Endodermal cell (in vitro differentiated cells): ENCODE measurements at regions not wholly inside any gene's neighbourhood (a gene's known extent, or its start where the extent isn't known, plus 50 kb on each side); places are given as distances from the start of the nearest gene placed in this dataset.

ENCODE experiments used
- DNase-seq: peaks from one replicate; pipeline ENCODE4 v3.0.0-alpha.2; 2017
- H3K27ac ChIP-seq: 2 replicates; pipeline ENCODE4 v1.5.1; 2013; ENCODE audit warnings: mild to moderate bottlenecking, low read depth, low read length, moderate library complexity
- H3K27me3 ChIP-seq: 2 replicates; pipeline ENCODE4 v1.6.1; 2013; ENCODE audit warnings: mild to moderate bottlenecking, low read length, moderate library complexity; ENCODE audit not compliant: insufficient read depth, control insufficient read depth, poor library complexity, severe bottlenecking
- H3K36me3 ChIP-seq: 2 replicates; pipeline ENCODE4 v1.7.0; 2013; ENCODE audit warnings: mild to moderate bottlenecking, low read length, moderate library complexity; ENCODE audit not compliant: control insufficient read depth, insufficient read depth
- H3K4me1 ChIP-seq: one replicate; pipeline ENCODE4 v1.7.0; 2013; ENCODE audit warnings: low read length; ENCODE audit not compliant: control insufficient read depth, insufficient read depth
- H3K4me3 ChIP-seq: 2 replicates; pipeline ENCODE4 v1.5.1; 2013; ENCODE audit warnings: mild to moderate bottlenecking, low read length, moderate library complexity
- H3K9ac ChIP-seq: 2 replicates; pipeline ENCODE4 v1.6.1; 2013; ENCODE audit warnings: mild to moderate bottlenecking, low read length, moderate library complexity; ENCODE audit not compliant: poor library complexity, severe bottlenecking; ENCODE audit errors: extremely low read depth
- H3K9me3 ChIP-seq: 2 replicates; pipeline ENCODE4 v1.6.1; 2013; ENCODE audit warnings: mild to moderate bottlenecking, low read length, moderate library complexity; ENCODE audit not compliant: control insufficient read depth
- H3K27ac Mint-ChIP-seq: 2 replicates; pipeline ENCODE4 v1.8.0; 2020; ENCODE audit warnings: mixed read lengths
- H3K27me3 Mint-ChIP-seq: 2 replicates; pipeline ENCODE4 v1.8.0; 2021; ENCODE audit warnings: mild to moderate bottlenecking, mixed read lengths; ENCODE audit not compliant: insufficient read depth
- H3K36me3 Mint-ChIP-seq: 2 replicates; pipeline ENCODE4 v1.8.0; 2020; ENCODE audit warnings: low read depth, mixed read lengths
- H3K4me1 Mint-ChIP-seq: 2 replicates; pipeline ENCODE4 v1.8.0; 2020; ENCODE audit warnings: mixed read lengths
- H3K4me3 Mint-ChIP-seq: 2 replicates; pipeline ENCODE4 v1.8.0; 2020; ENCODE audit warnings: mild to moderate bottlenecking, moderate library complexity, mixed read lengths
- H3K9me3 Mint-ChIP-seq: 2 replicates; pipeline ENCODE4 v1.8.0; 2020; ENCODE audit warnings: mild to moderate bottlenecking, mixed read lengths
- CTCF ChIP-seq: fragments of 200-600 bp; sonication (generic); conservative IDR thresholded peaks from 2 replicates; pipeline ENCODE4 v1.5.0; 2021; ENCODE audit warnings: antibody characterized with exemption, mild to moderate bottlenecking
- WGBS, 2 experiments: methylation state at CpG; one replicate each; pipeline versions ENCODE4 v1.1.5 to v1.1.7; 2013; ENCODE audit warnings: missing lambda C conversion rate in 2 of 2, mixed read lengths in 1 of 2; ENCODE audit not compliant: insufficient coverage in 1 of 2, insufficient read length in 1 of 2; 5-methylcytosine and 5-hydroxymethylcytosine counted together

GRCh38 chr12:98059659-98060343 lies 455.6 kb upstream of the TMPO start:
- H3K27ac ChIP-seq: no peak overlapping the region
- no peak overlapping the region for H3K4me3 ChIP-seq
- no peak for DNase-seq
- no peak for TF ChIP-seq CTCF
- no peaks in the 10 kb centered on the region for H3K9me3 ChIP-seq
- H3K36me3 Mint-ChIP-seq: no peaks in the 10 kb centered on the region
- H3K36me3 ChIP-seq: no peaks in the 10 kb centered on the region
- H3K4me1 Mint-ChIP-seq: peaks cover 19% of the 10 kb centered on the region
- H3K27ac Mint-ChIP-seq: no peak overlapping the region
- no peaks in the 10 kb centered on the region for H3K9me3 Mint-ChIP-seq
- WGBS, 2 experiments: 47 to 48% methylated on average over 2 of the region's 2 CpGs
- H3K4me1 ChIP-seq: peaks cover 9% of the 10 kb centered on the region
- H3K4me3 Mint-ChIP-seq: no peak overlapping the region
- no peaks in the 10 kb centered on the region for H3K27me3 ChIP-seq
- H3K27me3 Mint-ChIP-seq: no peaks in the 10 kb centered on the region
- H3K9ac ChIP-seq: no peak overlapping the region

GRCh38 chr12:98060411-98060810 lies 455.0 kb upstream of the TMPO start:
- no peak overlapping the region for H3K9ac ChIP-seq
- peaks cover 12% of the 10 kb centered on the region for H3K4me1 ChIP-seq
- no peak overlapping the region for H3K27ac ChIP-seq
- H3K36me3 ChIP-seq: no peaks in the 10 kb centered on the region
- Mint-ChIP-seq H3K36me3 (no peaks in the 10 kb centered on the region), H3K9me3 (no peaks in the 10 kb centered on the region), H3K27ac (no peak overlapping the region), H3K27me3 (no peaks in the 10 kb centered on the region), H3K4me3 (no peak overlapping the region), H3K4me1 (peaks cover 19% of the 10 kb centered on the region)
- WGBS, 2 experiments: 100% methylated on average over 1 of the region's 1 CpG; no CpG with 5 or more reads in 1 of the 2 experiments
- H3K4me3 ChIP-seq: no peak overlapping the region
- H3K9me3 ChIP-seq: no peaks in the 10 kb centered on the region
- no peak for DNase-seq
- TF ChIP-seq CTCF: no peak
- H3K27me3 ChIP-seq: no peaks in the 10 kb centered on the region

GRCh38 chr12:98062464-98063245 lies 452.7 kb upstream of the TMPO start:
- no peak overlapping the region for H3K27ac Mint-ChIP-seq
- no peak for TF ChIP-seq CTCF
- H3K36me3 Mint-ChIP-seq: no peaks in the 10 kb centered on the region
- 90% methylated on average over 10 of the region's 11 CpGs for WGBS, 2 experiments
- H3K4me1 ChIP-seq: peaks cover 12% of the 10 kb centered on the region
- peaks cover 17% of the 10 kb centered on the region for H3K4me1 Mint-ChIP-seq
- no peak overlapping the region for H3K27ac ChIP-seq
- no peaks in the 10 kb centered on the region for H3K27me3 ChIP-seq
- H3K9me3 ChIP-seq: no peaks in the 10 kb centered on the region
- no peaks in the 10 kb centered on the region for H3K9me3 Mint-ChIP-seq
- no peaks in the 10 kb centered on the region for H3K27me3 Mint-ChIP-seq
- no peak for DNase-seq
- H3K4me3 ChIP-seq: no peak overlapping the region
- no peak overlapping the region for H3K4me3 Mint-ChIP-seq
- no peaks in the 10 kb centered on the region for H3K36me3 ChIP-seq
- H3K9ac ChIP-seq: no peak overlapping the region
